ENCODE measurements at regions not wholly inside any gene's neighbourhood (a gene's known extent, or its start where the extent isn't known, plus 50 kb on each side); places are given as distances from the start of the nearest gene placed in this dataset.
"Not testable (repeated sequence)": the region's sequence is repeated elsewhere in the genome, so short reads cannot be mapped to it uniquely, and the experiment has no call there.

GRCh38 chr15:34520566-34520965 lies 62.9 kb downstream of the GOLGA8B start:
- peaks cover 24% of the 10 kb centered on the region for H3K27me3 Mint-ChIP-seq (ENCODE audit: low read depth, unreplicated experiment)
- no peak for DNase-seq (ENCODE audit: low read depth)
- H3K36me3 Mint-ChIP-seq (ENCODE audit: low read depth, unreplicated experiment): no peaks in the 10 kb centered on the region
- Histone ChIP-seq H3K79me2 (ENCODE audit: insufficient read depth, low read length) (no peaks in the 10 kb centered on the region), H4K20me1 (ENCODE audit: insufficient read depth, low read length) (no peaks in the 10 kb centered on the region), H3K36me3 (ENCODE audit: insufficient read depth, low read length) (no peaks in the 10 kb centered on the region), H3K27ac (ENCODE audit: low read depth, low read length) (no peak overlapping the region), H3K27me3 (ENCODE audit: insufficient read depth, low read length) (peaks cover 6% of the 10 kb centered on the region), H3K9ac (ENCODE audit: low read length) (no peak overlapping the region), H3K9me3 (ENCODE audit: insufficient read depth, low read depth, low read length) (no peaks in the 10 kb centered on the region), H3K4me2 (ENCODE audit: low read length) (no peak overlapping the region), H3K4me1 (ENCODE audit: insufficient read depth, low read length) (no peaks in the 10 kb centered on the region), H3K4me3 (ENCODE audit: insufficient read depth, low read depth, low read length) (no peak overlapping the region), H2AFZ (ENCODE audit: low read depth, low read length) (no peak overlapping the region)
- H3K4me3 Mint-ChIP-seq (ENCODE audit: unreplicated experiment): no peak overlapping the region
- H3K4me1 Mint-ChIP-seq (ENCODE audit: low read depth, unreplicated experiment): no peaks in the 10 kb centered on the region
- no peaks in the 10 kb centered on the region for H3K9me3 Mint-ChIP-seq (ENCODE audit: unreplicated experiment)
- no peak overlapping the region for H3K27ac Mint-ChIP-seq (ENCODE audit: unreplicated experiment)
- TF ChIP-seq CTCF (IDR thresholded peaks at IDR 0.05; ENCODE audit: insufficient read depth, low read depth, low read length) (no peak), EZH2 (IDR thresholded peaks at IDR 0.05; ENCODE audit: insufficient read depth, low read length) (no peak)
- FAIRE-seq: no peak

DNA sequence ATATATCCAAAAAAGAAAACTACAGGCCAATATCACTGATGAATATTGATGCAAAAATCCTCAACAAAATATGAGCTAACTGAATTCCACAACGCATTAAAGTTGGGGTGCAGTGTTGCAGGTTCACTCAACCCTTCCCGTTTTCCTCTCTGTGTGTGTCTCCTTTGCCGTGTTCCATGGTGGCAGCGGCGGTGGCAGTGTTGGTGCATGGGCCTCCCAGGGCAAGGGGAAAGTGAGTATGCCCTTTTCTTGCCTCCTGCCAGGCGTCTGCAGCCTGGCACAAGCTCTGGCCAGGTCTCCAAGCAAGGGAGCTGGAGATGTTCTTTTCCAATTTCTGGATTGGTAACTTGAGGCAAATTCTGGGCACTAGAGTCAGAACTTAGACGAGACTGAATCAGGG lies 63.4 kb downstream of the GOLGA8B start:
- H3K36me3 Mint-ChIP-seq (ENCODE audit: low read depth, unreplicated experiment); H3K4me2 ChIP-seq (ENCODE audit: low read length); H3K27ac Mint-ChIP-seq (ENCODE audit: unreplicated experiment); H3K4me1 ChIP-seq (ENCODE audit: insufficient read depth, low read length); DNase-seq (ENCODE audit: low read depth); H3K9me3 ChIP-seq (ENCODE audit: insufficient read depth, low read depth, low read length); FAIRE-seq; H4K20me1 ChIP-seq (ENCODE audit: insufficient read depth, low read length); H3K9me3 Mint-ChIP-seq (ENCODE audit: unreplicated experiment); H3K9ac ChIP-seq (ENCODE audit: low read length); H3K4me1 Mint-ChIP-seq (ENCODE audit: low read depth, unreplicated experiment); H3K27me3 ChIP-seq (ENCODE audit: insufficient read depth, low read length); H3K4me3 Mint-ChIP-seq (ENCODE audit: unreplicated experiment); H3K27ac ChIP-seq (ENCODE audit: low read depth, low read length); H3K79me2 ChIP-seq (ENCODE audit: insufficient read depth, low read length); H2AFZ ChIP-seq (ENCODE audit: low read depth, low read length); H3K4me3 ChIP-seq (ENCODE audit: insufficient read depth, low read depth, low read length); H3K36me3 ChIP-seq (ENCODE audit: insufficient read depth, low read length): not testable (repeated sequence)
- H3K27me3 Mint-ChIP-seq (ENCODE audit: low read depth, unreplicated experiment): peaks cover 26% of the 10 kb centered on the region

DNA sequence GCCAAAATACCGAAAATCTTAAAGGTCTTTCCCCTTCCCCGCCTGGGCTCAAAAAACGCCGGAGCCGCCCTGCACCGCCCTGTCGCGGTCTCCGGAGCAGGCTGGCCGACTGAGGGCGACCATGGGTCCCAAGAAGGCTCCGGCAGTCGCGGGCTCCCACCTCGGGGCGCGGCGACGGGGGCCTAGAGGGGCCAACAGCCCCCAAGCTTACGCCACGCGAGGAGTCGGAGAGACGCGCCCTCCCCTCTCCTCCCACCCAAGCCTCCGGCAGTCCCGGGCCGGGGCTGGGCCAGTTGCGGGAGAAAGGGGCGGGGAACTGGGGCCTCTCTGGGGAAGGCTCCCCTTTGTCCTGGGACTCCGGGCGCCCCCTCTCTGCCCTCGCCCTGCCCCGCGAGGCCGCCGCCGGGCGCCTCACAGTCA lies 69.2 kb downstream of the GOLGA8B start:
- Histone ChIP-seq H3K9ac (ENCODE audit: low read length) (peak overlapping the region; percentile 66), H3K4me1 (ENCODE audit: insufficient read depth, low read length) (no peaks in the 10 kb centered on the region), H3K27me3 (ENCODE audit: insufficient read depth, low read length) (peaks cover 22% of the 10 kb centered on the region), H3K79me2 (ENCODE audit: insufficient read depth, low read length) (no peaks in the 10 kb centered on the region), H4K20me1 (ENCODE audit: insufficient read depth, low read length) (no peaks in the 10 kb centered on the region), H3K9me3 (ENCODE audit: insufficient read depth, low read depth, low read length) (no peaks in the 10 kb centered on the region), H3K4me3 (ENCODE audit: insufficient read depth, low read depth, low read length) (peak overlapping the region; percentile 57), H3K27ac (ENCODE audit: low read depth, low read length) (no peak overlapping the region), H3K36me3 (ENCODE audit: insufficient read depth, low read length) (no peaks in the 10 kb centered on the region), H2AFZ (ENCODE audit: low read depth, low read length) (peak overlapping the region; percentile 84), H3K4me2 (ENCODE audit: low read length) (peak overlapping the region; percentile 84)
- no peak overlapping the region for H3K27ac Mint-ChIP-seq (ENCODE audit: unreplicated experiment)
- H3K9me3 Mint-ChIP-seq (ENCODE audit: unreplicated experiment): no peaks in the 10 kb centered on the region
- FAIRE-seq (no peak), DNase-seq (ENCODE audit: low read depth) (no peak)
- H3K36me3 Mint-ChIP-seq (ENCODE audit: low read depth, unreplicated experiment): no peaks in the 10 kb centered on the region
- peak overlapping the region; percentile 84 for H3K4me3 Mint-ChIP-seq (ENCODE audit: unreplicated experiment)
- H3K27me3 Mint-ChIP-seq (ENCODE audit: low read depth, unreplicated experiment): peaks cover 53% of the 10 kb centered on the region
- no peaks in the 10 kb centered on the region for H3K4me1 Mint-ChIP-seq (ENCODE audit: low read depth, unreplicated experiment)
- TF ChIP-seq CTCF (IDR thresholded peaks at IDR 0.05; ENCODE audit: insufficient read depth, low read depth, low read length): no peak
- TF ChIP-seq EZH2 (IDR thresholded peaks at IDR 0.05; ENCODE audit: insufficient read depth, low read length): no peak

Data from astrocyte (in vitro differentiated cells and primary cell).